SK-N-SH (cell line): ENCODE measurements at regions not wholly inside any gene's neighbourhood (a gene's known extent, or its start where the extent isn't known, plus 50 kb on each side); places are given as distances from the start of the nearest gene placed in this dataset.

Experiments
- CTCF ChIA-PET: fragments of 300-600, 350-600 bp; formaldehyde crosslinking; extraction: SDS; loops from one replicate; lab custom pipeline; 2021; lab: Yijun Ruan, JAX
- POLR2A ChIA-PET: fragments of 350-600 bp; sonication (Branson Sonifier 250); formaldehyde crosslinking; extraction: SDS; loops from one replicate; lab custom pipeline; 2020; ENCODE audit warnings: antibody characterized with exemption, inconsistent platforms; lab: Yijun Ruan, JAX
- DNase-seq: peaks from one replicate; pipeline ENCODE4 v3.0.0; 2012
- H2AFZ ChIP-seq: fragments of 200-600 bp; sonication (generic); 2 replicates; pipeline ENCODE4 v1.8.1; 2016; ENCODE audit warnings: antibody characterized with exemption, mild to moderate bottlenecking, low read depth
- H3F3A ChIP-seq: fragments of 200-600 bp; sonication (generic); replicated peaks from 2 replicates; pipeline ENCODE3; 2016; ENCODE audit warnings: antibody characterized with exemption, mild to moderate bottlenecking; ENCODE audit not compliant: insufficient read depth
- H3K27ac ChIP-seq, 2 experiments: fragments of 200-500 bp in 1 of 2; fragments of 200-600 bp in 1 of 2; sonication (Bioruptor generic) in 1 of 2; sonication (generic), shearing (Covaris generic) in 1 of 2; 2 replicates each; pipeline versions ENCODE4 v1.5.1 to v1.6.1; 2014 to 2016; ENCODE audit warnings: low read depth in 2 of 2, inconsistent platforms in 1 of 2, low read length in 1 of 2, mild to moderate bottlenecking in 1 of 2, mixed read lengths in 1 of 2
- H3K27me3 ChIP-seq: fragments of 200-600 bp; sonication (generic), shearing (Covaris generic); 2 replicates; pipeline ENCODE4 v1.6.1; 2016; ENCODE audit warnings: mixed run types; ENCODE audit not compliant: insufficient read depth
- H3K36me3 ChIP-seq, 2 experiments: fragments of 200-500 bp in 1 of 2; fragments of 200-600 bp in 1 of 2; sonication (Bioruptor generic) in 1 of 2; sonication (generic) in 1 of 2; replicated peaks in 1 of 2; 2 replicates each; pipeline versions ENCODE3 to v1.5.1; 2014 to 2016; ENCODE audit warnings: low read length in 1 of 2, mild to moderate bottlenecking in 1 of 2; ENCODE audit not compliant: insufficient read depth in 2 of 2, control insufficient read depth in 1 of 2
- H3K4me1 ChIP-seq, 2 experiments: fragments of 200-500 bp in 1 of 2; fragments of 200-600 bp in 1 of 2; sonication (Bioruptor generic) in 1 of 2; sonication (generic), shearing (Covaris generic) in 1 of 2; 2 replicates each; pipeline versions ENCODE4 v1.5.1 to v1.6.1; 2014 to 2016; ENCODE audit warnings: low read depth in 1 of 2, low read length in 1 of 2, mixed run types in 1 of 2; ENCODE audit not compliant: insufficient read depth in 2 of 2, control insufficient read depth in 1 of 2
- H3K4me2 ChIP-seq: fragments of 200-600 bp; sonication (generic), shearing (Covaris generic); 2 replicates; pipeline ENCODE4 v1.6.1; 2017; ENCODE audit warnings: mixed run types
- H3K4me3 ChIP-seq, 2 experiments: fragments of 200-500 bp in 1 of 2; fragments of 200-600 bp in 1 of 2; sonication (Bioruptor generic) in 1 of 2; sonication (generic), shearing (Covaris generic) in 1 of 2; 2 replicates each; pipeline versions ENCODE4 v1.5.1 to v1.8.1; 2014 to 2016; ENCODE audit warnings: low read depth in 2 of 2, inconsistent platforms in 1 of 2, low read length in 1 of 2, mild to moderate bottlenecking in 1 of 2, mixed read lengths in 1 of 2, moderate library complexity in 1 of 2
- H3K79me2 ChIP-seq: fragments of 200-600 bp; sonication (generic); 2 replicates; pipeline ENCODE4 v1.8.1; 2017; ENCODE audit warnings: mild to moderate bottlenecking; ENCODE audit not compliant: insufficient read depth
- H3K9ac ChIP-seq: fragments of 200-600 bp; sonication (generic); 2 replicates; pipeline ENCODE4 v1.6.1; 2017; ENCODE audit warnings: mixed run types
- H3K9me2 ChIP-seq: fragments of 200-600 bp; sonication (generic); 2 replicates; pipeline ENCODE4 v1.6.1; 2017; ENCODE audit warnings: mixed run types
- H3K9me3 ChIP-seq: fragments of 200-600 bp; sonication (generic); 2 replicates; pipeline ENCODE4 v1.6.1; 2017; ENCODE audit warnings: mixed run types, mild to moderate bottlenecking, moderate library complexity
- H4K20me1 ChIP-seq: fragments of 200-600 bp; sonication (generic); 2 replicates; pipeline ENCODE4 v1.6.1; 2017; ENCODE audit warnings: mild to moderate bottlenecking, mixed run types; ENCODE audit not compliant: insufficient read depth
- CHD2 ChIP-seq: fragments of 150-350 bp; IDR thresholded peaks from 2 replicates; pipeline ENCODE4 v1.6.1; 2018; ENCODE audit warnings: low read length; ENCODE audit not compliant: partially characterized antibody
- CTCF ChIP-seq: fragments of 200-600 bp; sonication (generic); IDR thresholded peaks from 2 replicates; pipeline ENCODE4 v1.6.1; 2017; ENCODE audit warnings: antibody characterized with exemption, mild to moderate bottlenecking, moderate library complexity
- ELF1 ChIP-seq: IDR thresholded peaks from 2 replicates; pipeline ENCODE4 v1.4.0; 2012
- EP300 ChIP-seq, 2 experiments: IDR thresholded peaks; 2 replicates each; pipeline versions ENCODE4 v1.4.0 to v1.6.1; 2012; ENCODE audit warnings: borderline replicate concordance in 1 of 2, low read depth in 1 of 2, low read length in 1 of 2
- EZH2phosphoT487 ChIP-seq: fragments of 200-600 bp; sonication (generic); IDR thresholded peaks from 2 replicates; pipeline ENCODE4 v1.6.1; 2017; ENCODE audit warnings: low read depth, mixed run types, mild to moderate bottlenecking, antibody characterized with exemption, moderate library complexity, borderline replicate concordance
- FOSL2 ChIP-seq: IDR thresholded peaks from 2 replicates; pipeline ENCODE4 v1.4.0; 2012; ENCODE audit warnings: low read depth, mild to moderate bottlenecking, moderate library complexity, borderline replicate concordance
- FOXJ3 ChIP-seq: sonication (generic); formaldehyde crosslinking; IDR thresholded peaks from 2 replicates; pipeline ENCODE4 v1.5.1; 2020; ENCODE audit warnings: mild to moderate bottlenecking, missing genetic modification reagents
- FOXM1 ChIP-seq: IDR thresholded peaks from 2 replicates; pipeline ENCODE4 v1.4.0; 2012; ENCODE audit warnings: low read depth, mild to moderate bottlenecking
- MXI1 ChIP-seq: IDR thresholded peaks from 2 replicates; pipeline ENCODE4 v1.6.1; 2012; ENCODE audit warnings: mild to moderate bottlenecking, low read depth, low read length, improper control_type of control experiment
- POLR2AphosphoS5 ChIP-seq: IDR thresholded peaks from 2 replicates; pipeline ENCODE4 v1.6.1; 2012; ENCODE audit warnings: low read depth, low read length
- RAD21 ChIP-seq: IDR thresholded peaks from 2 replicates; pipeline ENCODE4 v1.6.1; 2012; ENCODE audit warnings: mild to moderate bottlenecking, low read length
- SIN3A ChIP-seq: IDR thresholded peaks from 2 replicates; pipeline ENCODE4 v1.6.1; 2012; ENCODE audit warnings: low read depth, mild to moderate bottlenecking, low read length, moderate library complexity, borderline replicate concordance
- TCF12 ChIP-seq: IDR thresholded peaks from 2 replicates; pipeline ENCODE4 v1.4.0; 2012
- TEAD4 ChIP-seq: IDR thresholded peaks from 2 replicates; pipeline ENCODE4 v1.4.0; 2012; ENCODE audit warnings: mild to moderate bottlenecking, borderline replicate concordance; ENCODE audit not compliant: insufficient read depth
- USF1 ChIP-seq: IDR thresholded peaks from 2 replicates; pipeline ENCODE4 v1.4.0; 2012; ENCODE audit warnings: low read depth, borderline replicate concordance
- YY1 ChIP-seq: IDR thresholded peaks from 2 replicates; pipeline ENCODE4 v1.4.0; 2012; ENCODE audit warnings: low read depth, mild to moderate bottlenecking
- ZBTB33 ChIP-seq: IDR thresholded peaks from 2 replicates; pipeline ENCODE4 v1.4.0; 2012; ENCODE audit warnings: low read depth, borderline replicate concordance
- WGBS: methylation state at CpG from one replicate; pipeline ENCODE4 v1.1.6; 2017; ENCODE audit warnings: low lambda C conversion rate; 5-methylcytosine and 5-hydroxymethylcytosine counted together
- TF ChIP-seq, protein P1 (sequence below): IDR thresholded peaks from 2 replicates; pipeline ENCODE4 v1.4.0; 2012; ENCODE audit warnings: low read depth

DNA sequence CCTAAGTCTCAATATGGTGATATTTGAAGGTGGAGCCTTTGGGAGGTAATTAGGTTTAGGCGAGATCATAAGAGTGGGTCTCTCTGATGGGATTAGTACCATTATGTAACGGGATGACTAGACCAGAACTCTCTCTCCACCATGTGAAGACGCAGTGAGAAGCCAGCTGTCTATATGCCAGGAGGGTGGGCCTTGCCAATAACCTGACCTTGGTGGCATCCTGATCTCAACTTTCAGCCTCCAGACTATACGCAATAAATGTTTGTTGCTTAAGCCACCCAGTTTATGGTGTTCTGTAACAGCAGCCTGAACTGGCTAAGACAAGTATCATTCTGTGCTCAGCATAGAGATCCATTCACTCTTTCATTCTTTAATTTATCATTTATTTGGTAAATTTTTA, 167.2 kb upstream of the CDH11 start (continued):
- TF ChIP-seq EZH2phosphoT487 (no peak), POLR2AphosphoS5 (no peak), RAD21 (no peak), FOXJ3 (no peak), ZBTB33 (no peak)

DNA sequence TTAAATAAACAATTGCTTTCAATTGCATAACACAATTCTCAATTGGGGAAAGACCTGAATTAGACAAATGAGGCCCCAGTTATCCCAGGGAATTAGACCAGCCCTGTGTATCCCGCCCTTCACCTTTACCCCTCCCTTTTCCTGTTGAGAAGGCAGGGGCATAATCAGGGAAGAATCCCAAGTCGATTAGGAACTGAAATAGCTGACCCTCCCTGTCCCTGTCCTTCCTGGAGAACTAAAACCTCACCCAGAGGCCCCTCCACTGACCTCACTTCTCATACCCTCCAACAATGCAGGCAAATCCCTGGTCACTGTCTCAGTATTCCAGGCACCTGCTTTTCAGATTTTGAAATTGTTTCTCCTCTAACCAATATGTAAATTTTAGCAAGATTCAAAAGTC, 165.4 kb upstream of the CDH11 start:
- no peaks in the 10 kb centered on the region for H3K79me2 ChIP-seq
- TF ChIP-seq CHD2 (no peak), MXI1 (no peak), FOXM1 (no peak), USF1 (no peak), EP300 (IDR thresholded peaks at IDR 0.05; ENCODE audit: borderline replicate concordance in 1 of 2, low read depth in 1 of 2, low read length in 1 of 2) (no peak), YY1 (no peak), RAD21 (no peak), CTCF (no peak), SIN3A (no peak), TCF12 (no peak), TEAD4 (no peak), ELF1 (no peak), ZBTB33 (no peak), FOSL2 (no peak)
- TF ChIP-seq, protein P1, sequence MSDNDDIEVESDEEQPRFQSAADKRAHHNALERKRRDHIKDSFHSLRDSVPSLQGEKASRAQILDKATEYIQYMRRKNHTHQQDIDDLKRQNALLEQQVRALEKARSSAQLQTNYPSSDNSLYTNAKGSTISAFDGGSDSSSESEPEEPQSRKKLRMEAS, result no peak
- ChIA-PET POLR2A (no interaction called here), CTCF (no interaction called here)
- H4K20me1 ChIP-seq, result no peaks in the 10 kb centered on the region
- H3K27me3 ChIP-seq, result no peaks in the 10 kb centered on the region
- H3K4me1 ChIP-seq, result peaks cover 0 to 26% of the 10 kb centered on the region in 2 experiments; a peak in 3 of 4 replicates
- 48% methylated on average over 2 of the region's 2 CpGs for WGBS
- no peak overlapping the region for H2AFZ ChIP-seq
- no peaks in the 10 kb centered on the region for H3K9me3 ChIP-seq
- no peak overlapping the region for H3K27ac ChIP-seq
- H3K9ac ChIP-seq, result no peak overlapping the region
- no peak for DNase-seq
- no peak overlapping the region for H3K4me3 ChIP-seq
- H3K4me2 ChIP-seq, result no peak overlapping the region
- no peaks in the 10 kb centered on the region for H3K9me2 ChIP-seq
- H3K36me3 ChIP-seq, result no peaks in the 10 kb centered on the region
- H3F3A ChIP-seq, result no peaks in the 10 kb centered on the region
